Activated CD8-positive, alpha-beta T cell treated with anti-CD3 and anti-CD28 coated beads for 36 hours (primary cell): ENCODE measurements at regions not wholly inside any gene's neighbourhood (a gene's known extent, or its start where the extent isn't known, plus 50 kb on each side); places are given as distances from the start of the nearest gene placed in this dataset.

Source experiments
- ATAC-seq: fragments of 200-7000 bp; cut with Tn5 transposase; one replicate; pipeline ENCODE4 v1.10.0; 2021; ENCODE audit warnings: mild to moderate bottlenecking, moderate library complexity
- CTCF ChIA-PET: fragments of 350-600 bp; sonication (Branson Sonifier 250); formaldehyde crosslinking; loops from one replicate; lab custom pipeline; 2021; ENCODE audit warnings: antibody characterized with exemption; lab: Charles Lee
- POLR2A ChIA-PET: fragments of 350-600 bp; sonication (Branson Sonifier 250); formaldehyde crosslinking; loops from one replicate; lab custom pipeline; 2021; ENCODE audit warnings: antibody characterized with exemption; lab: Charles Lee
- DNase-seq: peaks from one replicate; pipeline ENCODE4 v3.0.0-alpha.2; 2020
- H3K27ac Mint-ChIP-seq: one replicate; pipeline ENCODE4 v1.8.0; 2021; ENCODE audit warnings: mild to moderate bottlenecking, mixed read lengths
- H3K27me3 Mint-ChIP-seq: one replicate; pipeline ENCODE4 v1.8.0; 2021; ENCODE audit warnings: mixed read lengths
- H3K36me3 Mint-ChIP-seq: one replicate; pipeline ENCODE4 v1.8.0; 2021; ENCODE audit warnings: low read depth, mixed read lengths
- H3K4me1 Mint-ChIP-seq: one replicate; pipeline ENCODE4 v1.8.0; 2021; ENCODE audit warnings: low read depth, mixed read lengths
- H3K4me3 Mint-ChIP-seq: one replicate; pipeline ENCODE4 v1.8.0; 2021; ENCODE audit warnings: mild to moderate bottlenecking, moderate library complexity, mixed read lengths
- H3K9me3 Mint-ChIP-seq: one replicate; pipeline ENCODE4 v1.8.0; 2021; ENCODE audit warnings: mixed read lengths
- CTCF ChIP-seq: fragments of 200-600 bp; IDR thresholded peaks from one replicate; pipeline ENCODE4 v1.8.0; 2022; ENCODE audit warnings: antibody characterized with exemption, mild to moderate bottlenecking
- intact Hi-C: fragments of 100-400 bp; cut with micrococcal nuclease; formaldehyde crosslinking; loops from one replicate; pipeline ENCODE4 v1.10.0; 2022

- Mint-ChIP-seq H3K9me3 (no peaks in the 10 kb centered on the region), H3K36me3 (no peaks in the 10 kb centered on the region), H3K27me3 (peaks cover 3% of the 10 kb centered on the region), H3K27ac (no peak overlapping the region), H3K4me3 (no peak overlapping the region), H3K4me1 (no peaks in the 10 kb centered on the region)
- no peak for ATAC-seq
- no peak for DNase-seq
- ChIA-PET CTCF (no interaction called here), POLR2A (no interaction called here)
- intact Hi-C loops: loop anchor here (10.0 kb wide), 1 partner anchor 770 kb away; no protein-coding TSS in a partner anchor
- no peak for TF ChIP-seq CTCF
Observed at GRCh38 chr4:157984285-157984911, 188.4 kb downstream of the GASK1B start.

GRCh38 chr4:157983300-157983699, 189.5 kb downstream of the GASK1B start:
- ChIA-PET CTCF (no interaction called here), POLR2A (no interaction called here)
- Mint-ChIP-seq H3K27ac (no peak overlapping the region), H3K4me1 (peaks cover 2% of the 10 kb centered on the region), H3K4me3 (no peak overlapping the region), H3K27me3 (peaks cover 7% of the 10 kb centered on the region), H3K9me3 (no peaks in the 10 kb centered on the region), H3K36me3 (no peaks in the 10 kb centered on the region)
- intact Hi-C loops: loop anchor here (10.0 kb wide), 1 partner anchor 768 kb away; no protein-coding TSS in a partner anchor
- DNase-seq: no peak
- no peak for TF ChIP-seq CTCF
- ATAC-seq: no peak

- no peak for DNase-seq
- Mint-ChIP-seq H3K27me3 (peaks cover 5% of the 10 kb centered on the region), H3K27ac (no peak overlapping the region), H3K4me1 (peaks cover 2% of the 10 kb centered on the region), H3K9me3 (no peaks in the 10 kb centered on the region), H3K36me3 (no peaks in the 10 kb centered on the region), H3K4me3 (no peak overlapping the region)
- TF ChIP-seq CTCF: no peak
- intact Hi-C loops: loop anchor here (10.0 kb wide), 1 partner anchor 765 kb away; no protein-coding TSS in a partner anchor
- ChIA-PET POLR2A (no interaction called here), CTCF (interaction anchor here (1.4 kb wide), 1 partner anchor 11 kb away, joined by 4 read pairs; no protein-coding TSS in a partner anchor)
- no peak for ATAC-seq
Observed at GRCh38 chr4:157980158-157980557, 192.7 kb downstream of the GASK1B start.

- POLR2A ChIA-PET: no interaction called here
- Mint-ChIP-seq H3K27ac (no peak overlapping the region), H3K9me3 (no peaks in the 10 kb centered on the region), H3K4me1 (peaks cover 2% of the 10 kb centered on the region), H3K27me3 (peaks cover 5% of the 10 kb centered on the region), H3K4me3 (no peak overlapping the region), H3K36me3 (no peaks in the 10 kb centered on the region)
- intact Hi-C loops: no loop called here
- ATAC-seq (peak; percentile 67), DNase-seq (peak; percentile 32)
- CTCF ChIA-PET: interaction anchor here (0.5 to 1.6 kb wide), 6 partner anchors 15 to 760 kb away, joined by 3 to 4 read pairs (median 4); no protein-coding TSS in a partner anchor
- TF ChIP-seq CTCF: peak; percentile 84
Observed at GRCh38 chr4:157978680-157979361, 194.0 kb downstream of the GASK1B start.

- H3K4me3 Mint-ChIP-seq: no peak overlapping the region
- intact Hi-C loops: no loop called here
- DNase-seq: no peak
- no peak for ATAC-seq
- no peaks in the 10 kb centered on the region for H3K9me3 Mint-ChIP-seq
- TF ChIP-seq CTCF: no peak
- peaks cover 3% of the 10 kb centered on the region for H3K27me3 Mint-ChIP-seq
- ChIA-PET CTCF (interaction anchor here (1.0 kb wide), 1 partner anchor 9 kb away, joined by 3 read pairs; no protein-coding TSS in a partner anchor), POLR2A (no interaction called here)
- no peak overlapping the region for H3K27ac Mint-ChIP-seq
- H3K4me1 Mint-ChIP-seq: peaks cover 2% of the 10 kb centered on the region
- no peaks in the 10 kb centered on the region for H3K36me3 Mint-ChIP-seq
Observed at GRCh38 chr4:157977086-157977485, 195.7 kb downstream of the GASK1B start.
